ENCODE measurements at regions not wholly inside any gene's neighbourhood (a gene's known extent, or its start where the extent isn't known, plus 50 kb on each side); places are given as distances from the start of the nearest gene placed in this dataset.
A peak's percentile ranks its signal among the peaks of the same experiment; 100 is the strongest.
"Not testable (repeated sequence)": the region's sequence is repeated elsewhere in the genome, so short reads cannot be mapped to it uniquely, and the experiment has no call there.

- ATAC-seq (no peak), DNase-seq (ENCODE audit: low spot score) (no peak)
Observed at GRCh38 chr1:30466610-30467009, 256.8 kb downstream of the MATN1 start.

GRCh38 chr1:30466026-30466425 lies 257.4 kb downstream of the MATN1 start:
- ATAC-seq (no peak), DNase-seq (ENCODE audit: low spot score) (no peak)

GRCh38 chr1:30465096-30465495 lies 258.3 kb downstream of the MATN1 start:
- no peak for DNase-seq (ENCODE audit: low spot score)
- ATAC-seq, result no peak

GRCh38 chr1:30464187-30464617 lies 259.2 kb downstream of the MATN1 start:
- no peak for DNase-seq (ENCODE audit: low spot score)
- no peak for ATAC-seq

GRCh38 chr1:30462826-30463425 lies 260.5 kb downstream of the MATN1 start:
- no peak for DNase-seq (ENCODE audit: low spot score)

GRCh38 chr1:30462166-30462565 lies 261.2 kb downstream of the MATN1 start:
- ATAC-seq, result no peak
- no peak for DNase-seq (ENCODE audit: low spot score)

More at GRCh38 chr1:30462826-30463425, 260.5 kb downstream of the MATN1 start:
- no peak for ATAC-seq

GRCh38 chr1:30461640-30462039 lies 261.7 kb downstream of the MATN1 start:
- ATAC-seq, result no peak
- no peak for DNase-seq (ENCODE audit: low spot score)

GRCh38 chr1:30460661-30461060 lies 262.7 kb downstream of the MATN1 start:
- DNase-seq (ENCODE audit: low spot score) (no peak), ATAC-seq (no peak)

GRCh38 chr1:30458730-30459485 lies 264.5 kb downstream of the MATN1 start:
- ATAC-seq, result not testable (repeated sequence)
- peak; percentile 29 for DNase-seq (ENCODE audit: low spot score)

GRCh38 chr1:30452925-30453324 lies 270.5 kb downstream of the MATN1 start:
- ATAC-seq (no peak), DNase-seq (ENCODE audit: low spot score) (no peak)

GRCh38 chr1:30452170-30452569 lies 271.2 kb downstream of the MATN1 start:
- no peak for ATAC-seq
- peak; percentile 24 for DNase-seq (ENCODE audit: low spot score)

GRCh38 chr1:30451532-30452125 lies 271.8 kb downstream of the MATN1 start:
- ATAC-seq (no peak), DNase-seq (ENCODE audit: low spot score) (no peak)

GRCh38 chr1:30450818-30451233 lies 272.6 kb downstream of the MATN1 start:
- ATAC-seq, result no peak
- no peak for DNase-seq (ENCODE audit: low spot score)

GRCh38 chr1:30450148-30450817 lies 273.1 kb downstream of the MATN1 start:
- ATAC-seq (no peak), DNase-seq (ENCODE audit: low spot score) (no peak)

GRCh38 chr1:30449428-30450147 lies 273.8 kb downstream of the MATN1 start:
- no peak for ATAC-seq
- no peak for DNase-seq (ENCODE audit: low spot score)

GRCh38 chr1:30449003-30449402 lies 274.4 kb downstream of the MATN1 start:
- no peak for ATAC-seq
- DNase-seq (ENCODE audit: low spot score), result no peak

- ATAC-seq (no peak), DNase-seq (ENCODE audit: low spot score) (no peak)
Observed at GRCh38 chr1:30447701-30448100, 275.7 kb downstream of the MATN1 start.

- DNase-seq (ENCODE audit: low spot score) (no peak), ATAC-seq (no peak)
Observed at GRCh38 chr1:30447080-30447479, 276.3 kb downstream of the MATN1 start.

GRCh38 chr1:30446508-30446907 lies 276.9 kb downstream of the MATN1 start:
- DNase-seq (ENCODE audit: low spot score) (no peak), ATAC-seq (no peak)

- ATAC-seq (no peak), DNase-seq (ENCODE audit: low spot score) (no peak)
Observed at GRCh38 chr1:30446095-30446494, 277.3 kb downstream of the MATN1 start.

GRCh38 chr1:30445449-30445848 lies 277.9 kb downstream of the MATN1 start:
- no peak for DNase-seq (ENCODE audit: low spot score)
- no peak for ATAC-seq
